SK-N-SH treated with all-trans-retinoic acid at 6 μM for 48 hours (cell line): ENCODE measurements at regions not wholly inside any gene's neighbourhood (a gene's known extent, or its start where the extent isn't known, plus 50 kb on each side); places are given as distances from the start of the nearest gene placed in this dataset.

Source experiments
- ATAC-seq: fragments of 200-7000 bp; cut with Tn5 transposase; 3 replicates; pipeline ENCODE4 v1.9.1; 2020; ENCODE audit warnings: mild to moderate bottlenecking, moderate library complexity
- ARNTL ChIP-seq: fragments of 450-650 bp; formaldehyde crosslinking; IDR thresholded peaks from 2 replicates; pipeline ENCODE4 v1.5.0; 2020; ENCODE audit warnings: low read depth, mild to moderate bottlenecking, moderate library complexity, borderline replicate concordance
- BACH2 ChIP-seq: fragments of 250-450 bp; sonication (Bioruptor Pico); IDR thresholded peaks from 2 replicates; pipeline ENCODE4 v1.9.0; 2021; ENCODE audit warnings: mild to moderate bottlenecking, borderline replicate concordance
- CSDC2 ChIP-seq: fragments of 250-450 bp; sonication (Bioruptor Pico); IDR thresholded peaks from 2 replicates; pipeline ENCODE4 v1.5.0; 2020; ENCODE audit warnings: mild to moderate bottlenecking, moderate library complexity
- ESRRG ChIP-seq: fragments of 250-450 bp; sonication (Bioruptor Pico); IDR thresholded peaks from 2 replicates; pipeline ENCODE4 v1.6.1; 2021; ENCODE audit warnings: mild to moderate bottlenecking
- GLIS3 ChIP-seq: fragments of 250-450 bp; sonication (Bioruptor Pico); IDR thresholded peaks from 2 replicates; pipeline ENCODE4 v1.5.0; 2020; ENCODE audit warnings: mild to moderate bottlenecking, moderate library complexity
- ISL1 ChIP-seq: fragments of 250-450 bp; sonication (Bioruptor Pico); IDR thresholded peaks from 2 replicates; pipeline ENCODE4 v2.1.2; 2022; ENCODE audit warnings: mild to moderate bottlenecking, moderate library complexity
- PATZ1 ChIP-seq: fragments of 250-450 bp; sonication (Bioruptor Pico); IDR thresholded peaks from 2 replicates; pipeline ENCODE4 v1.8.0; 2020; ENCODE audit warnings: mild to moderate bottlenecking, moderate library complexity, borderline replicate concordance
- POU6F1 ChIP-seq: fragments of 250-450 bp; sonication (Bioruptor Pico); IDR thresholded peaks from 2 replicates; pipeline ENCODE4 v1.8.0; 2021; ENCODE audit warnings: low read depth, mild to moderate bottlenecking, moderate library complexity, borderline replicate concordance
- PPARA ChIP-seq: fragments of 250-450 bp; sonication (Bioruptor Pico); IDR thresholded peaks from 2 replicates; pipeline ENCODE4 v1.5.0; 2020; ENCODE audit warnings: mild to moderate bottlenecking, borderline replicate concordance
- RARB ChIP-seq: fragments of 250-450 bp; sonication (Bioruptor Pico); IDR thresholded peaks from 2 replicates; pipeline ENCODE4 v1.8.0; 2021; ENCODE audit warnings: mild to moderate bottlenecking, moderate library complexity
- SNAI2 ChIP-seq: fragments of 250-450 bp; sonication (Bioruptor Pico); IDR thresholded peaks from 2 replicates; pipeline ENCODE4 v1.5.0; 2020; ENCODE audit warnings: mild to moderate bottlenecking, moderate library complexity
- TCF4 ChIP-seq: fragments of 250-450 bp; sonication (Bioruptor Pico); IDR thresholded peaks from 2 replicates; pipeline ENCODE4 v1.8.0; 2021; ENCODE audit warnings: mild to moderate bottlenecking, moderate library complexity, borderline replicate concordance
- TOX ChIP-seq: fragments of 250-450 bp; sonication (Bioruptor Pico); IDR thresholded peaks from 2 replicates; pipeline ENCODE4 v1.8.0; 2021; ENCODE audit warnings: mild to moderate bottlenecking, moderate library complexity, borderline replicate concordance
- TSHZ2 ChIP-seq: fragments of 250-450 bp; sonication (Bioruptor Pico); IDR thresholded peaks from 2 replicates; pipeline ENCODE4 v1.5.0; 2020; ENCODE audit warnings: mild to moderate bottlenecking, moderate library complexity
- ZC3H10 ChIP-seq: fragments of 250-450 bp; sonication (Bioruptor Pico); IDR thresholded peaks from 2 replicates; pipeline ENCODE4 v1.5.1; 2021; ENCODE audit warnings: mild to moderate bottlenecking, moderate library complexity
- ZFP3 ChIP-seq: fragments of 250-450 bp; sonication (Bioruptor Pico); IDR thresholded peaks from 2 replicates; pipeline ENCODE4 v1.5.0; 2020; ENCODE audit warnings: mild to moderate bottlenecking, moderate library complexity
- ZFP30 ChIP-seq: fragments of 450-650 bp; formaldehyde crosslinking; IDR thresholded peaks from 2 replicates; pipeline ENCODE4 v1.5.0; 2022; ENCODE audit warnings: mild to moderate bottlenecking, moderate library complexity
- ZNF565 ChIP-seq: fragments of 450-650 bp; formaldehyde crosslinking; conservative IDR thresholded peaks from 2 replicates; pipeline ENCODE4 v1.5.0; 2020; ENCODE audit warnings: low read depth, mild to moderate bottlenecking, moderate library complexity
- ZNF70 ChIP-seq: fragments of 450-650 bp; formaldehyde crosslinking; IDR thresholded peaks from 2 replicates; pipeline ENCODE4 v1.5.0; 2020; ENCODE audit warnings: mild to moderate bottlenecking, moderate library complexity
- ZNF8 ChIP-seq: fragments of 450-650 bp; formaldehyde crosslinking; IDR thresholded peaks from 2 replicates; pipeline ENCODE4 v1.5.0; 2020; ENCODE audit warnings: mild to moderate bottlenecking, moderate library complexity
- TF ChIP-seq, protein P1 (sequence below): fragments of 250-450 bp; sonication (Bioruptor Pico); IDR thresholded peaks from 2 replicates; pipeline ENCODE4 v1.5.1; 2021; ENCODE audit warnings: mild to moderate bottlenecking, moderate library complexity

GRCh38 chr2:42897358-42897757 lies 105.0 kb upstream of the HAAO start (continued):
- TF ChIP-seq, protein P1, sequence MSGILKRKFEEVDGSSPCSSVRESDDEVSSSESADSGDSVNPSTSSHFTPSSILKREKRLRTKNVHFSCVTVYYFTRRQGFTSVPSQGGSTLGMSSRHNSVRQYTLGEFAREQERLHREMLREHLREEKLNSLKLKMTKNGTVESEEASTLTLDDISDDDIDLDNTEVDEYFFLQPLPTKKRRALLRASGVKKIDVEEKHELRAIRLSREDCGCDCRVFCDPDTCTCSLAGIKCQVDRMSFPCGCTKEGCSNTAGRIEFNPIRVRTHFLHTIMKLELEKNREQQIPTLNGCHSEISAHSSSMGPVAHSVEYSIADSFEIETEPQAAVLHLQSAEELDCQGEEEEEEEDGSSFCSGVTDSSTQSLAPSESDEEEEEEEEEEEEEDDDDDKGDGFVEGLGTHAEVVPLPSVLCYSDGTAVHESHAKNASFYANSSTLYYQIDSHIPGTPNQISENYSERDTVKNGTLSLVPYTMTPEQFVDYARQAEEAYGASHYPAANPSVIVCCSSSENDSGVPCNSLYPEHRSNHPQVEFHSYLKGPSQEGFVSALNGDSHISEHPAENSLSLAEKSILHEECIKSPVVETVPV (CRISPR knock-in tag): no peak
- TF ChIP-seq POU6F1 (CRISPR knock-in tag): no peak
- no peak for TF ChIP-seq TCF4
- no peak for TF ChIP-seq CSDC2 (CRISPR knock-in tag)
- no peak for TF ChIP-seq ZFP30 (CRISPR knock-in tag)
- TF ChIP-seq ARNTL (CRISPR knock-in tag): no peak
- TF ChIP-seq PPARA (CRISPR knock-in tag): no peak
- TF ChIP-seq ZC3H10 (CRISPR knock-in tag): no peak
- no peak for TF ChIP-seq TSHZ2 (CRISPR knock-in tag)
- TF ChIP-seq ZNF70: no peak

GRCh38 chr2:42895791-42896135 lies 103.4 kb upstream of the HAAO start:
- no peak for ATAC-seq
- no peak for TF ChIP-seq ZNF8 (CRISPR knock-in tag)
- no peak for TF ChIP-seq ZNF565 (CRISPR knock-in tag)
- TF ChIP-seq GLIS3 (CRISPR knock-in tag): no peak
- TF ChIP-seq ISL1 (CRISPR knock-in tag): no peak
- TF ChIP-seq RARB (CRISPR knock-in tag): no peak
- TF ChIP-seq PATZ1 (CRISPR knock-in tag): no peak

GRCh38 chr2:42895134-42895790 lies 102.9 kb upstream of the HAAO start:
- ATAC-seq: no peak
- TF ChIP-seq ESRRG (CRISPR knock-in tag): no peak
- TF ChIP-seq PATZ1 (CRISPR knock-in tag): no peak
- no peak for TF ChIP-seq TCF4
- TF ChIP-seq TOX: no peak
- no peak for TF ChIP-seq RARB (CRISPR knock-in tag)
- no peak for TF ChIP-seq POU6F1 (CRISPR knock-in tag)
- TF ChIP-seq ISL1 (CRISPR knock-in tag): no peak
- TF ChIP-seq ARNTL (CRISPR knock-in tag): no peak
- no peak for TF ChIP-seq SNAI2 (CRISPR knock-in tag)
- TF ChIP-seq PPARA (CRISPR knock-in tag): no peak
- TF ChIP-seq ZNF565 (CRISPR knock-in tag): no peak
- TF ChIP-seq TSHZ2 (CRISPR knock-in tag): no peak
- no peak for TF ChIP-seq BACH2 (CRISPR knock-in tag)
- no peak for TF ChIP-seq ZFP3 (CRISPR knock-in tag)
- TF ChIP-seq, protein P1 (CRISPR knock-in tag): no peak
- no peak for TF ChIP-seq GLIS3 (CRISPR knock-in tag)
